GM18508 (cell line): ENCODE measurements at regions not wholly inside any gene's neighbourhood (a gene's known extent, or its start where the extent isn't known, plus 50 kb on each side); places are given as distances from the start of the nearest gene placed in this dataset.
"Not testable (repeated sequence)": the region's sequence is repeated elsewhere in the genome, so short reads cannot be mapped to it uniquely, and the experiment has no call there.

ENCODE experiments used
- ATAC-seq: cut with Tn5 transposase; IDR thresholded peaks from one replicate; pipeline ENCODE4 v1.9.1; 2021; ENCODE audit warnings: moderate number of reproducible peaks; ENCODE audit not compliant: insufficient read depth, unreplicated experiment

DNA sequence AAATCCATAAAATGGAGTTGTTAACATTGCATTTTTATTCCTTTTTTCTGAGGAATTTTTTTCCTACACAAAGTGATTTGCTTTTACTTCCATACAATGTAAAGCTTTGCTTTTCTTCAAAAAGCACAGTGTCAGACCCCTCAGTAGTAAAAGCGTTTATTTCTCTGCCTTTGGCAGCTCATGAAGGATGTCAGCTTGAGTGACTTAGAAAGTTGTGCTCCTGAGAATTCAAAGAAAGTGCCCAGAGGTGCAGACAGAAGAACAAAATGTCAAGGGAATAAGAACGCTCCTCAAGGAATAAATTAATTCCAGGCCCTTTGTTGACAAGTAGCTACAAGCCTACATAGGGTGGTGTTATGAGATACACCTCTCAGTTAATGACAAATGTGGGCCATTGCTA is 369.3 kb upstream of the ADARB2 start:
- no peak for ATAC-seq

DNA sequence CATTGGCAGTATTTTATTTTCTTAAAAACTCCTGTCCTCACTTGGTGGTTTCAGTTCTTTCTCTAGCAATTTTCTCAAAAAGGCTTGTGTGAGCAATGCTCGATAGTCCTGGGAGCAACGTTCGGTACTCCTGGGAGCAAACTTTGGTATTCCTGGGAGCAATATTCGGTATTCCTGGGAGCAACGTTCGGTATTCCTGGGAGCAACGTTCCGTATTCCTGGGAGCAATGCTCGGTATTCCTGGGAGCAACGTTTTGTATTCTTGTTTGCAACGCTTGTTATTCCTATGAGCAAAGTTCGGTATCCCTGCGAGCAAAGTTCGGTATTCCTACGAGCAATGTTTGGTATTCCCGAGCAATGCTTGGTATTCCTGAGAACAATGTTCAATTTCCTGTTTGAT is 362.0 kb upstream of the ADARB2 start:
- ATAC-seq, result no peak

DNA sequence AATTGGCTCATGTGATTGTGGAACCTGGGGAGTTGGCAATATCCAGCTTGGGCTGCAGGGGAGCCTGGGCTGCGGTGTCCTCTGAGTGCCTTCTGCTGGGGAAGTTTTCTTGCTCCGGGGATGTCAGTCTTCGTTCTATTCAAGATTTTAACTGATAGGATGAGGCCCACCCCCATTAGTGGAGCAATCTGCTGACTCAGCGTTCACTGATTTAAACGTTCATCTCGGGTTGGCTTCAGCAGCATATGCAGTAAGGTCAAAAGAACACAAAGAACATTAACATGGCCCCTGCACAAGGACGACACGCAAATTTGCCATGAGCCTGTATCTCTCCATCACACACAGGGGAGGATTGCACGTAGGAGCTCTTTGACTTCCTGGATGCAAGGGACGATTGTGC is 360.6 kb upstream of the ADARB2 start:
- ATAC-seq, result no peak

DNA sequence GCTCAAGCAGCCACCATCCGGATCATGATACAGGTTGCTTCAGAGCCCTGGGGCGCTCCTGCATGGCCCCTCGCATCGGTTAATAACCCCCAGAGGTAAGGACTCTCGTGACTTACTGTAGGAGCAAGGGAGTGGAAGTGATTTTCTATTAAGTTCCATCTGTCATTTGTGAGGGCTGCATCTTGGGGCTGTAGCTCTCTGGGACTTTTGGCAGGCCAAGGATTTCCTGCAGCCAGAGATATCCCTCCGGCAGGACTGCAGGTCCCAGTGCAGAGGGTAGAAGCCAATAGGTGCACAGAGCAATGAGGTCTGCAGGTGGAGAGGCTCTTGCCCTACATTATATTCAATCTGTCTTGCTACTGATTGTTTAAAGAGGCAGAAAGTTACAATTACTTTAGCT is 356.8 kb upstream of the ADARB2 start:
- no peak for ATAC-seq

DNA sequence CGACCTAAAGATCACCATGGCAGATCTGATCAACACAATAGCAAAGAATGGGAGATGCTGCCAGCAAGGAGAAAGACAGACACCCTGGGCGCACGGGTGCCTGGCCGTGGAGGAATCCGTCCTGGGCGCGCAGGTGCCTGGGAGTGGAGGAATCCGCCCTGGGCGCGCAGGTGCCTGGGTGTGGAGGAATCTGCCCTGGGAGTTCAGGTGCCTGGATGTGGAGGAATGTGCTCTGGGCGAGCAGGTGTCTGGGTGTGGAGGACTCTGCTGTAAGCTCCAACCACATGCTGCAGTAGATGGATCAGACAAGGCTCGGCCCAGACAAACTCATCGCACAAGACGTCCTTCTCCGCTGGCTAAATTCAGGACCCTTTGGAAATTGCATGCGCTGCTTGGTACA is 346.3 kb upstream of the ADARB2 start:
- ATAC-seq, result no peak

DNA sequence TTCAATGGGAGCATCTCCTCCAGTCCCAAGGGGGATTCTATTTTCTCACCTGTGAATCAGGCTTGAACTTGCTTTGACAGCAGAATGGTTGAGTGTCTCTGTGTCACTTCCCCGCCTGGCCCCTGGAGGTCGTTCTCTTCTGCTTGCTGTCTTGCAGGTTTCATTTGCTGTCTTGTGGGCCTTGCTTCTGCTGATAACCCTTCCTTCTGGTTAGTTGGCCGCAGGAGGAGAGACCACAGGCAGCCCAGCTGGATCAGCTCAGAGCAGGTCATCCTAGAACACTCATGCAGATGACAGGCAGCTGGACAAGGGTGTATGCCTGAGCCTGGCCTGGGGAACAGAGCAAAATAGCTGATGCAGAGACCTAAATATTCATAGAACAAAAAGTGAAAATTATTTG is 344.2 kb upstream of the ADARB2 start:
- peak; percentile 31 for ATAC-seq

DNA sequence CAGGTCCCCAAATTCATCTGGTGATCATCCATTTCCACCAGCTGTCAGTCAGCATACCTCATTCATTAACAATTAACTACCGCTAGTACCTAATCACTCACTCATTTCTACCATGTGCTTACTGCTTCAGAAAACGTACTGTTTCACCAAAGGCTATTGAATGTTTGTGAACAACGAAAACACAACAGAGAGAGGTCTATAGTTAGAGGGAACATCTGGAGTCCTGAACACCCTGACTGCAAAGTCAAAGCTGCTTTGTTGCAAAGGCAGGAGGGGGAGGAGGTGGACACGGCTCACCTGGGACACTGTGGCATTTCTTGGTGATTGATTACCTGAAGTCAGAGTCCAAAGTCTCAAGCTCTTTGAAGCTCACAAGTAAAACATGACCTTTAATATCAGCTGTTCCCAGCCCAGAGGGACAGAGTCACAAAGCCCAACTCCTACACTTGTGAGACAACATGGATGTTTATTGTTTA is 342.3 kb upstream of the ADARB2 start:
- ATAC-seq, result peak; percentile 76

DNA sequence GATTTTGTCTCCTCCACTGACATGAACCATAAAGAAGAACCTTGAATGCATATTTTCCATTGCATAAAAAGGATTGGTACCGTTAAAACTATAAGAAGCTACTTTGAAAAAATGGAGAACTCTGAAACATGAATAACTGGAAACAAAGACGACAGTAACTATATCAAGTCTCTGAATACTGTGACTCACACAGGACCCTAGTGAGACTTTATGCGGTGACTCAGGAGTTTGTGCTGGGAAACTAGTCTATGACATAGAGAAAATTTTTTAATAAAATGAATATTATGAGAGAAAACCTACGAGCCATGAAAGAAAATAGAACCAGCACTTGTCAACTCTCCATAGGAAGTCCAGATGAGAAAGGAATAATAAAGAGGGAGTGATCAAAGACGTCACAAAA is 339.9 kb upstream of the ADARB2 start:
- no peak for ATAC-seq

DNA sequence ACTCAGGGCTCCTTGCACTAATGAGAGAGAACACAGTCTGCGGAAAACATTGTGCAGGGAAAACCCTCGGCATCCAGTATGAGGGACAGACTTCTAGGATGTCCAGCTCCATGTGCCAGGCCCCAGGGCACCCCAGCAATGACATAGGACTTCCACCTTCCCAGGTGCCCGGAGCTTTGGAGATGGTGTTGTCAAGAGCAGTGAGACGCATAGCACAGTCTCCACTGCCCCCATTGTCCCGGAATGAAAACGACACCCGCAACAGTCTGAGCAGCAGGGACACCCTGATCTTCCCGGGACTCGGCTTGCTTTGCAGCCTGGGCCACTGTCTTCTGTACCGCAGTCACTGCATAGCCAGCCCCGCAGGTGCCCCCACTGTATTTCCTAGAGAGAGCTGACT is 339.2 kb upstream of the ADARB2 start:
- ATAC-seq, result no peak

DNA sequence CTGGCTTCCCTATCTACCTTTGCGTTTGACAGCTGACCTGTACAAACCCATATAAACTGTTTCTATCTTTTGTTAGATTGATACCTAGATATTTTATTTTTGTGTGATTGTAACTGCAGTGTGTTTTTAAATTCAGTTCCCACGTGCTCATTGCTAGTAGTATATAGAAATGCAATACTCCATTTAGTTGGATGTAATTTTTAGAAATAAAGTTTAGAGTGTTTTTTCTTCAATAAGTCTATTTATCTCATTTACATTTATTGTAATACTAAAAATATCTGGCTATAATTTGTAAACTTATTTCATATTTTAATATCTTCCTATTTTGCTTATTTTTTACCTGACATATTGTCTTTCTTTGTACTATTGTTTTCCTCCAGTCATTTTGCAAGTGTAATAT is 329.7 kb upstream of the ADARB2 start:
- ATAC-seq, result no peak

DNA sequence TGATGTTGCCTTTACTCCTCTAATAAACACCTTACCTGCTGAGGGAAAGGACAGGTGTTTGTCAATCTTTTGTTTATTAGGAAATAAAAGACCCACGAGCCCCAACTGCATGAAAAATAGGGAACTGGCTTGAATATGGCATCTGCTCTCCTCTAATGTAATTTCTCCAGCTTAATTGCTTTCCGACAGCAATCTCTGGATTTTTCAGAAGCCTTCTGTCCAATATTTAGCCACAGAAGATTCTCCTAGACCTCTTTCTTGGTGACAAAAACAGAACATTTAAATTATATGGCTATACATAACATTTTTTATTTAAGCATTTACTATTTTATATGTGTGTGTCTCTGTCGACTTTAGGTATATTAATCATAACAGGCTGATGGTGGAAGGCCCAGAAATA is 317.4 kb upstream of the ADARB2 start:
- no peak for ATAC-seq

DNA sequence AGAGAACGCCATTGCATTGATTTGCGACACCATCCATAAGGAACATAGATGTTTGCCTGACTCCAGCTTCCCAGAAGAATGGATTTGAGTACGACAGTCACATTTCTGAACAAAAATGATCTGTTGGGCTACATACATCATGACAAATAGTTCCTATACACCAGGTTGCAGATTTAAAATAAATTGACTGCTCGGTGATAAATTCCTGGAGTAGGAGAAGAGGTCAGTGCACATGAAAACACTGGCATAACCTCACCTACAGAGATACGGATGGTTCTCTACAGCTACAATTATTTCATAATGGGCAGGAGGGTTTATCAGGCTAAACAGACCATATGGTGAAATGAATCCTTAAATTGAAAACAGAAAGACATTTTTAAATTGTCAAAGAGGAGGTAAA is 316.5 kb upstream of the ADARB2 start:
- no peak for ATAC-seq

DNA sequence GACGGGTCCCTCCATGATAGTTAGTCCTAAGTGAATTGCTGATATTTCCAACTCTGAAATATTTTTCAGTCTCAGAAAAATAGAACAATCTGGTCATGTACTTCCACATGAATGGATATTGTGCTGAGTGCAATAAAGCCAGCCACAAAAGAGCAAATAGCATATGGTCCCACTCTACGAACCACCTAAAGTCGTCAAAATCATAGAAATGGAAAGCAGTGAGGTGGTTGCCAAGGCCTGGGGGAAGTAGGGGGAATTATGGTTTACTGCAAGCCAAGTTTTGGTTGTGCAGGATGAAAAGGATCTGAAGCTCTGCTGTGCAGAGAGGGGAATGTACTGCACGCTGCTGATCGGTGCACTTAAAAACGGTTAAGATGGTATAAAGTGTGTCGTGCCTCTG is 313.8 kb upstream of the ADARB2 start:
- no peak for ATAC-seq

DNA sequence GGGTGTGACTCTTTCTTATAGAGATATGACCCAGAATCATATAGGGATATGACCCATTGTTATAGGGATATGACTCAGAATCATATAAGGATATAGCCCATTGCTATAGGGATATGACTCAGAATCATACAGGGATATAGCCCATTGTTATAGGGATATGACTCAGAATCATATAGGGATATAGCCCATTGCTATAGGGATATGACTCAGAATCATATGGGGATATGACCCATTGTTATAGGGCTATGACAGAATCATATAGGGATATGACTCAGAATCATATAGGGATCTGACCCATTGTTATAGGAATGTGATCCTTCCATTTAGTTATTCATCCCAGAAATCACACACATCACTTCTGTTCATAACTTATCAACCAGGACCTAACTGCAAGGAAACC is 312.2 kb upstream of the ADARB2 start:
- ATAC-seq, result no peak

DNA sequence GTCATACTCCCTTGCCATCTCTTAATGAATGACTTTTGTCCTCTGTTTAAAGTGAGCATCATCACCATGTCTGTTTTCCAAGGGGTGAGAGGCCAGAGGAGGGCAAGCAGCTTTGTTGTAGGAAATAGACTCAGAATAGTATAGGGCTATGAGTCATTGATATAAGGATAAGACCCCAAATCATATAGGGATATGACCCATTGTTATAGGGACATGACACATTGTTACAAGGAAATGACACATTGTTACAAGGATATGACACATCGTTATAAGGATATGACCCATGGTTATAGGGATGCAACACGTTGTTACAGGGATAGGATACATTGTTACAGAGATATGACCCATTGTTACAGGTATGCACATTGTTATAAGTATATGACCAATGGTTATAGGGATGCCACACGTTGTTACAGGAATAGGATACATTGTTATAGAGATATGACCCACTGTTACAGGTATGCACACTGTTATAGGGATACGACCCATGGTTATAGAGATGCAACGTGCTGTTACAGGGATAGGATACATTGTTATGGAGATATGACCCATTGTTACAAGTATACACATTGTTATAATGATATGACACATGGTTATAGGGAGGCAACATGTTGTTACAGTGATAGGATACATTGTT is 311.1 kb upstream of the ADARB2 start:
- no peak for ATAC-seq

DNA sequence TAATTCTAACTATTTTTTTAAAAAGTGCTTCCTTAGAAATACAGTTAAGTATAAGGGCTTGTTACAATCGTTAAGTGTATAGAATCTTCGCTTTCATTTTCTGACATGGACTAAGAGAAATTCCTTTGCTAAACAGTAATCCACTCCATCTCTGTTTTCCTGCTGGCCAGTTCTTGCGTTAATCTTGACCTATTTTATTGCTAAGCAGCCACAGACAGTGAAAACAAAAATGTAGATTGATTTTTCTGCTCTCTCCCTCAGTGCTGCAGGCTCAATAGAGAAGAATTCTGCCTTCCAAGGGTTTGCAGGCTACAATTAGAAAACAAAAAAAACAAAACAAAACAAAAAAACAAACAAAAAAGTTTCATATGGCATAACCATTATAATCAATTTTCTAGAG is 310.4 kb upstream of the ADARB2 start:
- no peak for ATAC-seq

DNA sequence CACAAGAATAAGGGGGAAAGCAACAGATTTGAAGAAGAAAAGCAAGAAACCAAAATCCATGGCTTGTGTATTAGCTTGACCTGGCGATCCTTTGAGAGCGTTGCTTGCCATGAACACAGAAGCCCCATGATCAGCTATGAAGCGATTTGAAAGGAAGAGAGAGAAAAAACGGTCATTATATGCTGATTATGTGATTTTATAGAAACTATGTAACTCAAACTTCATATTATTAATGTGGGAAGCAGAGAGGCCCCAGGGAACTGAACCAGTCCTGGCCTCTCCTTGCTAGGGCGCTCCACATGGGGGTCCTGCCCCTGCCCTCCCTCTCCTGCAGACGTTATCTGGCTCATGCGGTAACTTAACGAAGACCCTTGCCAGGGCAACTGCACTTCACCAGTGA is 306.1 kb upstream of the ADARB2 start:
- no peak for ATAC-seq

DNA sequence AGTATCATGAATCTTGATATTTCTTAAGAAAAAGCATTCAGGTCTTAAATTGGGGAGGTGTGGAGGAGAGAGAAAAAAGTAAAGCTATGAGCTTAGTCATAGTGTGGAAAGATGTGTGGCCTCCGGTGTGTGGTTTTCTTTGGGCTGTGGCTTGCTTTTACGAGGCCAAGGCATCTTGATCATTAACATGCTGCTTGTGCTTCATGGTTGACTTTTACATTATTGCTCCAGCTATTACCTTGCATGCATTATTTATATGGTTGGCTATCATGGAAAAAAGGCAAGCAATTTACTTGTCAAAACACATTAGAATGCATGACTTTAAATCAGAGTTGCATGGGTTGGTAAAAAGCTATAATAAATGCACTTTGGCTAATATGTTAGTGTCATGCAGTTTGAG is 300.7 kb upstream of the ADARB2 start:
- no peak for ATAC-seq

DNA sequence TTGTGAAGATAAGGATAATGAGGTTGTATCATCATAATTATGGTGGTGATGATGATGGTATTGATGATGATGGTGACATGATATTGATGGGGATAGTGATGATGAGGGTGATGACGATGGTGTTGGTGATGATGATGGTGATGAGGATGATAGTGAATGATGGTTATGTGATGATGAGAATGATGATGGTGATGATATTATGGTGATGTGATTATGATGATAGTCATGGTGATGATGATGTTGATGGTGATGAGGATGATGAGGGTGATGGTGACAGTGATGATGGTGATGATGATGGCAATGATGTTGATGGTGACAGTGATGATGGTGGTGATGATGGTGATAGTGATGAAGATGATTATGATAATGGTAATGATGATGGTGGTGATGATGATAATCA is 299.9 kb upstream of the ADARB2 start:
- no peak for ATAC-seq

DNA sequence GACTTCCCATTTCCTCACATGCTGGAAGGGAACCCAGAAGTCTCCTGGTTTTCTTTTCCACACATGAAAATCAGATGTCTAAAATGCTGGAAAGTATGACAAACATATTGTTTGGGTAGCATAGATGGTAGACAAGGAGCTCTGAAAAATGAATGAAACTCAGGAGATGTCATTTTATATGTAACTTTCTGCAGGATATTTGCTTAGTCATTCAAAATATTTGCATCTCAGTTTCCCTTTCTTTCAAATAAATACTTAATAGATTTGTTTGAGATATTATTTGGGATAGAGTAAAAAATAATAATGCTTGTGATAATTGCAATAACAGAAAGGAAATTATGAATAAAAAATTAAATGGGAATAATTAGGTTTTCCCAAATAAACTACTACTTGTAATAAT is 298.9 kb upstream of the ADARB2 start:
- no peak for ATAC-seq

DNA sequence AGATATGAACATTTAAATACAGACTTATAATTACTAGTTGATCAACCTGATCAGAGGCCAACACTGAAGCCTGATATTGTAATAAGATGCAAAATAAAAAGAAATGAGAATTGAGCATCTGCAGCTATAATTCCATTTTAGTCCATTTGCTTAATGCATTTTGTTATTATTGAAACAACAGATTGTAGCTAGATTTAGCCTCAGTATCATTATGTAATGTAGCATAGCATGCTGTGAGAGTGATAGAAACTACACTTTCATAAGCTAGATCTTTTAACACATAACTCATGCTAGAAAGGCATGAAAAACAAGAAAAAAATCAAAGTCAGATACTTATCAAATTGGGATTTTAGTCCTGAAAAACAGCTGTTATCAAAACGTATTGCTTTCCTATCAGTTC is 292.7 kb upstream of the ADARB2 start:
- ATAC-seq, result no peak

DNA sequence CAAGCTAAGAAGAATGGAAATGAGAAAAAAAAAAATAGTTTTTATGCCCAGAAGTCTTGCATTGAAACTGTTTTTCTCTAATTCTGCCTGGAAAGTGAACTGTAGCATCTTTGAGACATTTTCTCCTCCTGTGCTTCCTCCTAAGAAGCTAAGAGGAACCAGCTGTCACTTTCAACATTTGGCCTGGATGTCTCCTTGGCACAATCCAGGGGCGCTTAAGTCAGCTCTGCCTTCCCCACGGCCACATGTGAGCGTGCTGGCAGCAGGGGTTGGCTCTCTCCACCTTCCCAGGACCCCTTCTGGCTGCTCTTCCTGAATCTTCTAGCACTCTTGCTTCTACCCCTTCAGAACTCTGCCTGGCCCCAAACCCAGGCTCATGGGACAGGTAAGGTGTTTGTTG is 289.6 kb upstream of the ADARB2 start:
- no peak for ATAC-seq

DNA sequence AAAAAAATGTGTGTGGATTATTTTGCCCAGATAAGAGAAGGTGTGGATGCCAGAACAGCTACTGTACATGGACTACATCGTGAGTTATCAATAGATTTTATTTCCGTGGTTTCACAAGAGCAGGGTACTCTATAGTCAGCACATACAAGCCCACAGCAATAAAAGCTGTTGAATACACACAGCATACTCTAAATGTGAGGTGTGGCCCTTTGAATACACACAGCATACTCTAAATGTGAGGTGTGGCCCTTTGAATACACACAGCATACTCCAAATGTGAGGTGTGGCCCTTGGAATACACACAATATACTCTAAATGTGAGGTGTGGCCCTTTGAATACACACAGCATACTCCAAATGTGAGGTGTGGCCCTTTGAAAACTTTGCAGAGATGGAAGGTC is 287.4 kb upstream of the ADARB2 start:
- ATAC-seq, result not testable (repeated sequence)
